Karpas-422 (cell line): ENCODE measurements at regions not wholly inside any gene's neighbourhood (a gene's known extent, or its start where the extent isn't known, plus 50 kb on each side); places are given as distances from the start of the nearest gene placed in this dataset.

Experiments
- DNase-seq: peaks from one replicate; pipeline ENCODE4 v3.0.0-alpha.2; 2015
- H2AFZ ChIP-seq: fragments of 200-600 bp; sonication (generic); 2 replicates; pipeline ENCODE4 v1.6.1; 2014; ENCODE audit warnings: antibody characterized with exemption, low read length, mixed read lengths
- H3K27ac ChIP-seq: fragments of 200-600 bp; sonication (generic); 2 replicates; pipeline ENCODE4 v1.5.1; 2014; ENCODE audit warnings: mild to moderate bottlenecking, low read length, moderate library complexity
- H3K27me3 ChIP-seq: fragments of 200-600 bp; sonication (generic); 2 replicates; pipeline ENCODE4 v1.6.1; 2014; ENCODE audit warnings: low read length, mixed read lengths
- H3K36me3 ChIP-seq: fragments of 200-600 bp; sonication (generic); 2 replicates; pipeline ENCODE4 v1.6.1; 2014; ENCODE audit warnings: low read length, mixed read lengths; ENCODE audit not compliant: insufficient read depth
- H3K4me1 ChIP-seq: fragments of 200-600 bp; sonication (generic); 2 replicates; pipeline ENCODE4 v1.6.1; 2014; ENCODE audit warnings: mild to moderate bottlenecking, low read length, mixed read lengths
- H3K4me2 ChIP-seq: fragments of 200-600 bp; sonication (generic); 2 replicates; pipeline ENCODE4 v1.6.1; 2014; ENCODE audit warnings: low read length, low read depth, mild to moderate bottlenecking; ENCODE audit not compliant: poor library complexity, severe bottlenecking
- H3K4me3 ChIP-seq: fragments of 200-600 bp; sonication (generic); 2 replicates; pipeline ENCODE4 v1.5.1; 2014; ENCODE audit warnings: mild to moderate bottlenecking, antibody characterized with exemption, low read length, mixed read lengths
- H3K79me2 ChIP-seq: fragments of 200-600 bp; sonication (generic); 2 replicates; pipeline ENCODE4 v1.6.1; 2014; ENCODE audit warnings: mild to moderate bottlenecking, low read length, mixed read lengths
- H3K9ac ChIP-seq: fragments of 200-600 bp; sonication (generic); 2 replicates; pipeline ENCODE4 v1.6.0; 2014; ENCODE audit warnings: low read length
- H3K9me2 ChIP-seq: fragments of 200-600 bp; sonication (generic), shearing (Covaris generic); replicated peaks from 2 replicates; pipeline ENCODE4 v1.6.0; 2014; ENCODE audit warnings: mild to moderate bottlenecking, low read length, moderate library complexity; ENCODE audit not compliant: insufficient read depth
- H3K9me3 ChIP-seq: fragments of 300-700, 200-600 bp; sonication (generic); 2 replicates; pipeline ENCODE4 v1.6.1; 2014; ENCODE audit warnings: low read length, mixed read lengths
- H4K20me1 ChIP-seq: fragments of 200-600 bp; sonication (generic); 2 replicates; pipeline ENCODE4 v1.6.1; 2014; ENCODE audit warnings: mild to moderate bottlenecking, antibody characterized with exemption, low read length, low read depth; ENCODE audit not compliant: insufficient read depth

DNA sequence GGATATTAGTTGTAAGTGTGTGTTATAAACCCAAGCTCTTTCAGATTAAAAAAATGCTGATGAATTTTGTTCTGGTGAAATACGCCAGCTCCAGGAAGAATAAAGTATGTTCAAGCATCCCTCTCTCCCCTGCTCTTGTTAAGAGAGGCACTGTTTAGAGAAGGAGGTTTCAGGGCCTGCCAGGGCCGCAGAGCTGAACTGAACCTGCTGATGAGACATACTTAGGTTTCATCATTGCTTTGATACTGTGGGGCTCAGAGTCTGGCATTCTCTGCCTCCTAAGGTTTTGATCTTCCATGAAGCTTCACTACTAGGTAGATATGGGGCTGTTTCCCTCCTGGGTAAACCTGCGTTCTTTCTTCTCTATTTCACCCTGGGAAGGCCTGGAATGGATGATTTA, 175.3 kb upstream of the FAM20A start:
- Histone ChIP-seq H3K9me2 (no peaks in the 10 kb centered on the region), H3K4me3 (no peak overlapping the region), H2AFZ (no peak overlapping the region), H3K27ac (no peak overlapping the region), H3K36me3 (no peaks in the 10 kb centered on the region), H3K4me1 (peaks cover 4% of the 10 kb centered on the region; the same call in 1 of the 2 replicates), H3K9me3 (no peaks in the 10 kb centered on the region), H4K20me1 (no peaks in the 10 kb centered on the region), H3K9ac (no peak overlapping the region), H3K79me2 (no peaks in the 10 kb centered on the region), H3K27me3 (0 out of 2 replicates have a peak, but pooled peaks cover 2% of the 10 kb centered on the region), H3K4me2 (no peak overlapping the region)
- DNase-seq = no peak

DNA sequence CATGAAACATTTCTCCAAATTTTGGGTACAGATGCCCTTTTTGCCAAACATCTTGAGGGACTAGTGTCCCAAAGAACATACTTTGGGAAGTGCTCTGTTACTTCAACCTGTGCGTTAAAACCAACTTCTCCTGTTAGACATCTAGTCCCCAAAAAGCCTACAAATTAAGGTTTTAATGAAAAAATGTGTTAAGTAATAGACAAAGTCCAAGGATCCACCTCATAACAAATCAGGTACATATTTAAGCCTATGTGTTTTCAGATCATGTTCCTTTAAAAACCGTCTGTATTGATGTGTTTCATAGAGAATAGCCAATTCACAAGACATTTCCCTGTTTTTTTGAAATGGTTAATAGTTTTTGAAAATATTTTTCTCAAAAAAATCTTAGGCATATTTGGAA, 174.8 kb upstream of the FAM20A start:
- 0 out of 2 replicates have a peak, but pooled peaks cover 2% of the 10 kb centered on the region for H3K27me3 ChIP-seq
- H3K4me3 ChIP-seq = no peak overlapping the region
- H2AFZ ChIP-seq = no peak overlapping the region
- no peak overlapping the region for H3K9ac ChIP-seq
- H3K36me3 ChIP-seq = no peaks in the 10 kb centered on the region
- H3K9me2 ChIP-seq = no peaks in the 10 kb centered on the region
- no peak overlapping the region for H3K4me2 ChIP-seq
- no peaks in the 10 kb centered on the region for H3K9me3 ChIP-seq
- H3K79me2 ChIP-seq = no peaks in the 10 kb centered on the region
- H3K4me1 ChIP-seq = peaks cover 4% of the 10 kb centered on the region; the same call in 1 of the 2 replicates
- DNase-seq = no peak
- no peak overlapping the region for H3K27ac ChIP-seq
- no peaks in the 10 kb centered on the region for H4K20me1 ChIP-seq

DNA sequence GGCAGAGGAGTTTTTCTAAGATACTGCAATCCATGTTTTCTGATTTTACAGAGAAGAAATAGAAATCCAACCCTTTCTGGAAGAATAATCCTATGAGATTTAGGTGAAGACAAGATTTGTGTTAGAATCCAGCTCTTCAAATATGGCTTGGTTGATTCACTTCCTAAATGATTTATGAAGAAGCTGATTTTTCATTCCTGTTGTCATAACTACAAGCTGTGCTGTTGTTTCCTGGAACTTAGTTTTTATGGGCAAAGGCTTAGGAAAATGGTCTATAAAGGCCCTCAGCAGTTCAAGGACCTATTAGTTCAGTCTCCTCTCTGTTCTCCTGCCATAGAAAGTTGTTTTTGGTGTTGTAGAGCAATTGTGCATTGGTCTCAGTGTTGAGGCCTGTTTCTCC, 174.2 kb upstream of the FAM20A start:
- Histone ChIP-seq H3K9me2 (no peaks in the 10 kb centered on the region), H3K9ac (no peak overlapping the region), H2AFZ (no peak overlapping the region), H3K9me3 (no peaks in the 10 kb centered on the region), H3K27me3 (0 out of 2 replicates have a peak, but pooled peaks cover 2% of the 10 kb centered on the region), H3K4me1 (peaks cover 4% of the 10 kb centered on the region; the same call in 1 of the 2 replicates), H3K27ac (no peak overlapping the region), H4K20me1 (no peaks in the 10 kb centered on the region), H3K79me2 (no peaks in the 10 kb centered on the region), H3K36me3 (no peaks in the 10 kb centered on the region), H3K4me3 (no peak overlapping the region), H3K4me2 (no peak overlapping the region)
- DNase-seq = no peak

- DNase-seq = peak; percentile 79
- no peaks in the 10 kb centered on the region for H3K9me2 ChIP-seq
- H3K9me3 ChIP-seq = no peaks in the 10 kb centered on the region
- H3K27ac ChIP-seq = no peak overlapping the region
- peak overlapping the region; percentile 86; the same call in 1 of the 2 replicates for H2AFZ ChIP-seq
- H3K4me2 ChIP-seq = peak overlapping the region; percentile 30
- no peaks in the 10 kb centered on the region for H4K20me1 ChIP-seq
- no peaks in the 10 kb centered on the region for H3K27me3 ChIP-seq
- no peaks in the 10 kb centered on the region for H3K79me2 ChIP-seq
- H3K4me1 ChIP-seq = peaks cover 4% of the 10 kb centered on the region; the same call in 1 of the 2 replicates
- H3K9ac ChIP-seq = 0 out of 2 replicates have a peak overlapping the region, but pooled peaks have one; percentile 27
- H3K36me3 ChIP-seq = no peaks in the 10 kb centered on the region
- H3K4me3 ChIP-seq = no peak overlapping the region
Observed at GRCh38 chr17:68771867-68772515, 170.8 kb upstream of the FAM20A start.

DNA sequence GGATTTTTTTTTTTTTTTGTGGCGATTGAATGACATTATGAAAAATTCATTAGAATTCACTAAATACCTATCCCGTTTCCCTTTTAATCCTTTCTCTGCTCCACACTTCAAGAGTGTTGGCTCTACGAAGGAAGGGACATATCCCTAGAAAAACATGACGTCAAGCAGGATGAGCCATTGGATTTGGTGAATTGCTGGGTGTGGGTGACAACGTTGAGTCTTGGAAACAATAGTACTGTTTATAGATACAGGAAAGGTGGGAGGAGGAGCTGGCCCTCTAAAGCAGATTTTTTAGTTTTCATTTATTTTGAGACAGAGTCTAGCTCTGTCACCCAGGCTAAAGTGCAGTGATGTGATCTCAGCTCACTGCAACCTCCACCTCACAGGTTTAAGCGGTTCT, 167.6 kb upstream of the FAM20A start:
- no peaks in the 10 kb centered on the region for H3K9me2 ChIP-seq
- no peaks in the 10 kb centered on the region for H3K79me2 ChIP-seq
- no peak for DNase-seq
- H3K27me3 ChIP-seq = no peaks in the 10 kb centered on the region
- H2AFZ ChIP-seq = no peak overlapping the region
- H3K36me3 ChIP-seq = no peaks in the 10 kb centered on the region
- no peak overlapping the region for H3K4me2 ChIP-seq
- H3K27ac ChIP-seq = no peak overlapping the region
- no peak overlapping the region for H3K9ac ChIP-seq
- no peak overlapping the region for H3K4me3 ChIP-seq
- H3K9me3 ChIP-seq = no peaks in the 10 kb centered on the region
- H4K20me1 ChIP-seq = no peaks in the 10 kb centered on the region
- H3K4me1 ChIP-seq = peaks cover 4% of the 10 kb centered on the region; the same call in 1 of the 2 replicates

DNA sequence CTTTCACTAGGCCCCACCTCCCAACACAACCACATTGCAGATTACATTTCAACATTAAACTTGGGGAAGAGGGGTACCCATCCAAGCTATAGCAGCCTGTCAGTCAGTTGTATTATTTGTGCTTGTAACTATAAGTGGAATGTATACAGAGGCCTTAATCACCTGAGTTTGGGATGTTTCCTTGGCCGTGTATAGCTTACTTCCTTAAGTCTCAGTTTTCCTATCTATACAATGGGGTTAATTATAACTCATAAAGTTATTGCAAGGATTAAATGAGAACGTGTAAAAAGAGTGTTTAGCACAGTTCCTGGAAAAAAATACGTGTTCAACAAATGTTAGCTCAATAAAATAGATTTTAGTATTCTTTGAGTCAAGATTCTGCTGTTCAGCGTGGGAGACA, 165.5 kb upstream of the FAM20A start:
- no peaks in the 10 kb centered on the region for H3K9me2 ChIP-seq
- H3K9ac ChIP-seq = no peak overlapping the region
- no peak overlapping the region for H2AFZ ChIP-seq
- H3K4me1 ChIP-seq = no peaks in the 10 kb centered on the region
- no peak overlapping the region for H3K4me3 ChIP-seq
- H3K9me3 ChIP-seq = no peaks in the 10 kb centered on the region
- no peaks in the 10 kb centered on the region for H3K79me2 ChIP-seq
- no peak for DNase-seq
- no peaks in the 10 kb centered on the region for H3K27me3 ChIP-seq
- H3K27ac ChIP-seq = no peak overlapping the region
- H4K20me1 ChIP-seq = no peaks in the 10 kb centered on the region
- no peaks in the 10 kb centered on the region for H3K36me3 ChIP-seq
- no peak overlapping the region for H3K4me2 ChIP-seq

DNA sequence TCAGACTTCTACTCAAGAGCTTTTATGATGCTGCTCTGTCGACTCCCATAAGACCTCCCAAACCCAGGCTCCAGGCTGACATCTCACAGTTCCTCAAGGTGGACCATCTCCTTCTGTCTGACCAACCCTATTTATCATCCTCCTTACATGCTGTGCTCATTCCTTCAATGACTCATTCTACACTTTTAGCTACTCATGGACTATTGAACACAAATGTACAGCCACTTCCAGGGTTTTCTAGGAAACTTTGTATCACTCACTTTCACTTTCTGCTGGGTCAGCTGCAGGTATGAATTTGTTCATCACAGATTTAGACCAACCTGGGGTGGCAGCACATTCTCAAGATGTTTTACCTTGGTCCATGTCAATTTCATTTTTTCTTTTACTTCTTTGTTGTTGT, 162.4 kb upstream of the FAM20A start:
- H3K4me2 ChIP-seq = no peak overlapping the region
- no peaks in the 10 kb centered on the region for H3K36me3 ChIP-seq
- H2AFZ ChIP-seq = no peak overlapping the region
- H3K79me2 ChIP-seq = no peaks in the 10 kb centered on the region
- no peak overlapping the region for H3K9ac ChIP-seq
- H3K27me3 ChIP-seq = no peaks in the 10 kb centered on the region
- no peaks in the 10 kb centered on the region for H4K20me1 ChIP-seq
- no peak overlapping the region for H3K4me3 ChIP-seq
- H3K9me3 ChIP-seq = no peaks in the 10 kb centered on the region
- DNase-seq = no peak
- H3K4me1 ChIP-seq = peaks cover 7% of the 10 kb centered on the region
- no peak overlapping the region for H3K27ac ChIP-seq
- no peaks in the 10 kb centered on the region for H3K9me2 ChIP-seq

GRCh38 chr17:68762911-68763310, 161.7 kb upstream of the FAM20A start:
- H2AFZ ChIP-seq = no peak overlapping the region

More at GRCh38 chr17:68762911-68763310, 161.7 kb upstream of the FAM20A start:
- Histone ChIP-seq H3K4me2 (no peak overlapping the region), H3K36me3 (no peaks in the 10 kb centered on the region), H3K9ac (no peak overlapping the region), H3K79me2 (no peaks in the 10 kb centered on the region), H3K9me3 (no peaks in the 10 kb centered on the region), H3K27me3 (no peaks in the 10 kb centered on the region), H3K4me1 (peaks cover 7% of the 10 kb centered on the region), H3K9me2 (no peaks in the 10 kb centered on the region), H3K27ac (no peak overlapping the region), H4K20me1 (no peaks in the 10 kb centered on the region), H3K4me3 (no peak overlapping the region)
- no peak for DNase-seq
